ENCODE measurements at regions not wholly inside any gene's neighbourhood (a gene's known extent, or its start where the extent isn't known, plus 50 kb on each side); places are given as distances from the start of the nearest gene placed in this dataset.

DNA sequence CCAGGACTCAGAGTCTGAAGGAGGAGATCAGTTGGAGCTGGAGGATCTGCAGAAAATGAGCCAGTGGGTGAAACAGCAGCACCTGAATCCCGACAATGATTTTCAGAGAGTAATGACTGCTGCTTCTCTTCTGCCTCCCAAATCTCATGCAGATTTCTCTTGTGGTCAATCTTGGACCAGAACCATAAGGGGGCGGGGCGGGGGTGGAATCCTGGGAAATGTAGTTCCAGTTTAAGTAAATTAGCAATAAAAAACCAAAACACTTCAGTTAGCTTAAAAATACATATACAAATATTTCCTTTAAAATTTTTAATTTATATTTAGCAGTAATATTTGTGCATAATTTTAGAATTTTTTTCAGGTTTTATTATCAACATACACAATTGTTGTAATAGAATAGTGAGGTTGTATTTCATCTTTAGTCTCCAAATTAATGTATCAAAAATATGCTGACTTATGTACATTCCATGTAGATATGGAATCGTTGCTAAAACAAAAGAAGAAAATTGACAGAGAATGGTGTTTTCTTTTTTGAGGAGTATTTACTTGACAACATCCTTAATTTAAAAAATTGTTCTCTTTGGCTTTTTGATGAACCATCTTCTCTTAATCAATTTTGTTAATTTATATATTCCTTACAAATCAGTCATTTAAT, 223.5 kb upstream of the SYT10 start:
- intact Hi-C loops (cut with DNase I): no loop called here
- no peaks in the 10 kb centered on the region for H3K36me3 ChIP-seq
- no peaks in the 10 kb centered on the region for H3K4me1 ChIP-seq
- 53% methylated on average over 4 of the region's 4 CpGs for WGBS (ENCODE audit: insufficient coverage, low coverage, low lambda C conversion rate, missing lambda C conversion rate)
- H3K4me3 ChIP-seq: no peak overlapping the region
- DNase-seq: no peak
- TF ChIP-seq, protein P1, sequence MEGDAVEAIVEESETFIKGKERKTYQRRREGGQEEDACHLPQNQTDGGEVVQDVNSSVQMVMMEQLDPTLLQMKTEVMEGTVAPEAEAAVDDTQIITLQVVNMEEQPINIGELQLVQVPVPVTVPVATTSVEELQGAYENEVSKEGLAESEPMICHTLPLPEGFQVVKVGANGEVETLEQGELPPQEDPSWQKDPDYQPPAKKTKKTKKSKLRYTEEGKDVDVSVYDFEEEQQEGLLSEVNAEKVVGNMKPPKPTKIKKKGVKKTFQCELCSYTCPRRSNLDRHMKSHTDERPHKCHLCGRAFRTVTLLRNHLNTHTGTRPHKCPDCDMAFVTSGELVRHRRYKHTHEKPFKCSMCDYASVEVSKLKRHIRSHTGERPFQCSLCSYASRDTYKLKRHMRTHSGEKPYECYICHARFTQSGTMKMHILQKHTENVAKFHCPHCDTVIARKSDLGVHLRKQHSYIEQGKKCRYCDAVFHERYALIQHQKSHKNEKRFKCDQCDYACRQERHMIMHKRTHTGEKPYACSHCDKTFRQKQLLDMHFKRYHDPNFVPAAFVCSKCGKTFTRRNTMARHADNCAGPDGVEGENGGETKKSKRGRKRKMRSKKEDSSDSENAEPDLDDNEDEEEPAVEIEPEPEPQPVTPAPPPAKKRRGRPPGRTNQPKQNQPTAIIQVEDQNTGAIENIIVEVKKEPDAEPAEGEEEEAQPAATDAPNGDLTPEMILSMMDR (IDR thresholded peaks at IDR 0.05): no peak
- TF ChIP-seq POLR2A (IDR thresholded peaks at IDR 0.05): no peak
- ATAC-seq: no peak
- no peaks in the 10 kb centered on the region for H3K9me3 ChIP-seq
- no peaks in the 10 kb centered on the region for H3K27me3 ChIP-seq
- no peak overlapping the region for H3K27ac ChIP-seq

DNA sequence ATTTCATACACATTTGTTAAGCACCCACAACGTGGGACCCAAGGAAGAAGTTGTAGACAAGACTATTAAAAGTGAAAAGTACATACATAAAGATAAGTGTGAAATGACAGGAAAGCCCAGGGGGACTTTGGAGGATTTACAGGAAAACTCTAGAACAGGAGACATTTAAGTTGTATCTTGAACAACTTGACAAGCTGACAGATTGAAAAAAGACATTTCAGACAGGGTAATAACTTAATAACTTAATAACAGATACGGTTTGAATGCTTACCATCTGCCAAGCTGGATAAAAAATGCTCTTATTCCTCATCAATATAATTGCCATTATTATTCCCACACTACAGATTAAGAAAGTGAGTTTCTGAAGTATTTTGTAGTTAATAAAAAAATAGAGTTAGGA, 229.7 kb upstream of the SYT10 start:
- no peak overlapping the region for H3K27ac ChIP-seq
- no peak for ATAC-seq
- TF ChIP-seq, protein P1 (IDR thresholded peaks at IDR 0.05): no peak
- TF ChIP-seq POLR2A (IDR thresholded peaks at IDR 0.05): no peak
- no peaks in the 10 kb centered on the region for H3K9me3 ChIP-seq
- no peaks in the 10 kb centered on the region for H3K4me1 ChIP-seq
- no peaks in the 10 kb centered on the region for H3K27me3 ChIP-seq
- DNase-seq: no peak
- H3K4me3 ChIP-seq: no peak overlapping the region
- 20% methylated on average over 2 of the region's 2 CpGs for WGBS (ENCODE audit: insufficient coverage, low coverage, low lambda C conversion rate, missing lambda C conversion rate)
- intact Hi-C loops (cut with DNase I): no loop called here
- H3K36me3 ChIP-seq: no peaks in the 10 kb centered on the region

DNA sequence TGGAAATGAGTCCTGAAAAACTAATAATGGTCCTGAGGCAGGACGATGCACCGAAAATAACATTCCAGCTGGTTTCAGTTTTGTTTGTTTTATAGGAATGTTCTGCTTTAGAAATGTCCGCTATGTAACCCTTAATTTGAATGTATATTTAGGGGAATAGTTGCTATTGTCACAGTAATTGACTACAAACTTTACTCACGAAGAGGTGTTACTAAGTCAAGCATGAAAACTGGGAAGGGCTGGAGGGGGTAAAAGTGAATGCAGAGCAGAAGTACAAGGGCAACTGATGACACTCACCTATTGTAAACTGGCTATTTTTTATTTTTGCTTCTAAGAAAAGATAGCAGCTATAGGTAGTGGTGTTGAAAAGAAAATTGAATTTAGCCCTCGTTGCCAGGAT, 230.7 kb upstream of the SYT10 start:
- intact Hi-C loops (cut with DNase I): no loop called here
- DNase-seq (no peak), ATAC-seq (no peak)
- Histone ChIP-seq H3K4me3 (no peak overlapping the region), H3K4me1 (no peaks in the 10 kb centered on the region), H3K27ac (no peak overlapping the region), H3K36me3 (no peaks in the 10 kb centered on the region), H3K9me3 (no peaks in the 10 kb centered on the region), H3K27me3 (no peaks in the 10 kb centered on the region)
- no peak for TF ChIP-seq POLR2A (IDR thresholded peaks at IDR 0.05)
- TF ChIP-seq, protein P1 (IDR thresholded peaks at IDR 0.05): no peak
- WGBS (ENCODE audit: insufficient coverage, low coverage, low lambda C conversion rate, missing lambda C conversion rate): 41% methylated on average over 5 of the region's 5 CpGs

DNA sequence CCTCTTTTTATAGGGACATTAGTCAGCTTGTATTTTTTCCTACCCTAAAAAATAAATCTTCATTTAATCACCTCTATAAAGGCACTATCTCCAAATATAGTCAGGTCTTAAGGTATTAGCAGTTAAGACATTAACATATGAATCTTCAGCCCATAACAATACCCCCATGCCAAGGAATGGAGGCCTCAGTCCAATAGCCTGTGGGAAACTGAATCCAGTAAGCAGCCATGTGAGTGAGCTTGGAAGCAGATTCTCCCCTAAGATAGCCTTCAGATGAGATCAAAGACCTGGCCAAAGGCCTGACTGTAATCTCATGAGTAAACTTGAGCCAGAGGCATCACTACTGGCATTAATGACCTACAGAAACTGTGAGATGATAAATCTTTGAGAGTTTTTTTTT, 232.1 kb upstream of the SYT10 start:
- intact Hi-C loops (cut with DNase I): no loop called here
- no peaks in the 10 kb centered on the region for H3K27me3 ChIP-seq

More for the DNA sequence above, 232.1 kb upstream of the SYT10 start:
- DNase-seq (no peak), ATAC-seq (no peak)
- no peaks in the 10 kb centered on the region for H3K9me3 ChIP-seq
- TF ChIP-seq, protein P1 (IDR thresholded peaks at IDR 0.05): no peak
- TF ChIP-seq POLR2A (IDR thresholded peaks at IDR 0.05): no peak
- no peaks in the 10 kb centered on the region for H3K36me3 ChIP-seq
- H3K4me3 ChIP-seq: no peak overlapping the region
- no peak overlapping the region for H3K27ac ChIP-seq
- no peaks in the 10 kb centered on the region for H3K4me1 ChIP-seq
